ENCODE measurements at regions not wholly inside any gene's neighbourhood (a gene's known extent, or its start where the extent isn't known, plus 50 kb on each side); places are given as distances from the start of the nearest gene placed in this dataset.

DNA sequence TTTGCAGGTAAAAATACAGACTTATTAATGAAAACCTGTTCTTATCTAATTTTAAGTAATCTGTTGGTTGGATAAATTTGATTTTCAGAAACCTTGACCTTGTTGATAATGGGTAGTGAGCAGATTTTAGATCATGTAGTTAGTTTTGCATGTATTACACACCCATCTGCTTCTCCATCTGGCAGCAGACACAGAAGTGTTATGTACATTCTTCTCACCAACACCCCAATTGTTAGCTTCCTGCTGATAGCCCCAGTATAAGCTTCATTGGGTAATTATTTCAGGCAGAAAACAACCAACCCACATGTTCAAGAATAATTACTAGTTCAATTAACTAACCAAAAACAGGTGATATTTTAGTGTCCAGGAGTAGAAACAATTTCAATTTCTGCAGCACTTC is 1740.5 kb upstream of the AGA start:
- Mint-ChIP-seq H3K4me3 (ENCODE audit: low read depth) (no peak overlapping the region), H3K27ac (no peak overlapping the region), H3K27me3 (no peaks in the 10 kb centered on the region), H3K4me1 (ENCODE audit: low read depth) (no peaks in the 10 kb centered on the region), H3K36me3 (ENCODE audit: insufficient read depth) (no peaks in the 10 kb centered on the region), H3K9me3 (ENCODE audit: low read depth) (peaks cover 1% of the 10 kb centered on the region)
- no peak for DNase-seq (ENCODE audit: low spot score, unreplicated experiment)
- TF ChIP-seq, protein P1, sequence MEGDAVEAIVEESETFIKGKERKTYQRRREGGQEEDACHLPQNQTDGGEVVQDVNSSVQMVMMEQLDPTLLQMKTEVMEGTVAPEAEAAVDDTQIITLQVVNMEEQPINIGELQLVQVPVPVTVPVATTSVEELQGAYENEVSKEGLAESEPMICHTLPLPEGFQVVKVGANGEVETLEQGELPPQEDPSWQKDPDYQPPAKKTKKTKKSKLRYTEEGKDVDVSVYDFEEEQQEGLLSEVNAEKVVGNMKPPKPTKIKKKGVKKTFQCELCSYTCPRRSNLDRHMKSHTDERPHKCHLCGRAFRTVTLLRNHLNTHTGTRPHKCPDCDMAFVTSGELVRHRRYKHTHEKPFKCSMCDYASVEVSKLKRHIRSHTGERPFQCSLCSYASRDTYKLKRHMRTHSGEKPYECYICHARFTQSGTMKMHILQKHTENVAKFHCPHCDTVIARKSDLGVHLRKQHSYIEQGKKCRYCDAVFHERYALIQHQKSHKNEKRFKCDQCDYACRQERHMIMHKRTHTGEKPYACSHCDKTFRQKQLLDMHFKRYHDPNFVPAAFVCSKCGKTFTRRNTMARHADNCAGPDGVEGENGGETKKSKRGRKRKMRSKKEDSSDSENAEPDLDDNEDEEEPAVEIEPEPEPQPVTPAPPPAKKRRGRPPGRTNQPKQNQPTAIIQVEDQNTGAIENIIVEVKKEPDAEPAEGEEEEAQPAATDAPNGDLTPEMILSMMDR (IDR thresholded peaks at IDR 0.05; ENCODE audit: unreplicated experiment) = no peak

DNA sequence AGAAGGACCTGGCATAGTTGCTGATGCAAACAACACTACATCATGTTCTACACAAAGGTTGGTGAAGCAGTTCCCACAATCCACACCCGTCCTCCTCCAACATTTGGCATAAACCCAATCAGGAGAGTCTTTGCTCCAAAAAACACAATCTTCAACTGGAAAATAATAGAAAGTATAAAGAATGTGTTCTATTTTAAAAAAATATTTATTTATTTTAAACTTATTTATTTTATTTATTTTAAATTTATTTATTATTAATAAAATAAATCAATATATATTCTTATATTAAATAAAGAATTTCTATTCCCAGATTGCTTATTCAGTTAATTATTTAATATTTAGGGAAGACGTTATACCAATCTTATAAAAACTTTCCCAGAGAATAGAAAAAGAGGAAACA is 1753.7 kb upstream of the AGA start:
- H3K36me3 Mint-ChIP-seq (ENCODE audit: insufficient read depth) = no peaks in the 10 kb centered on the region
- no peak overlapping the region for H3K27ac Mint-ChIP-seq
- H3K4me1 Mint-ChIP-seq (ENCODE audit: low read depth) = no peaks in the 10 kb centered on the region
- no peak for DNase-seq (ENCODE audit: low spot score, unreplicated experiment)
- TF ChIP-seq, protein P1 (IDR thresholded peaks at IDR 0.05; ENCODE audit: unreplicated experiment) = no peak
- no peaks in the 10 kb centered on the region for H3K27me3 Mint-ChIP-seq
- H3K4me3 Mint-ChIP-seq (ENCODE audit: low read depth) = no peak overlapping the region
- no peaks in the 10 kb centered on the region for H3K9me3 Mint-ChIP-seq (ENCODE audit: low read depth)

DNA sequence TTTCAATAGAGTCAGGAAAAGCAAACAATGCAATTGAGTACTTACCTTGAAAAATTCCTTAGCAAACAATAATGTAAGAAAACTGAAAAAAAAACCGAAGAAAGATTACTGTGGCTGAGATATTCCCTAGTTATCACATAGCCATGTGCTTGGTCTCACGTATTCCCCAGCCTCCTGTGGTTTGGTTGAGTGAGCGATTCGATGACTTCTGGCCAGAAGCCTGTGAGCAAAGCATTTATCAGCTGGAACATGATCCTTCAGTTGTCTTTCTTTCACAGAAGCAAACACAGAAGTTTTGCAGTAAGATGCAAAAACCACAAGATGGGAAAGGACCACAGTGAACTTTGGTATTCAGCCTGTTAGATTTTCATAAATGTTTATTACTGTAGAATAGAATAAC is 1754.3 kb upstream of the AGA start:
- Mint-ChIP-seq H3K27ac (no peak overlapping the region), H3K4me1 (ENCODE audit: low read depth) (no peaks in the 10 kb centered on the region), H3K9me3 (ENCODE audit: low read depth) (no peaks in the 10 kb centered on the region), H3K4me3 (ENCODE audit: low read depth) (no peak overlapping the region), H3K36me3 (ENCODE audit: insufficient read depth) (no peaks in the 10 kb centered on the region), H3K27me3 (no peaks in the 10 kb centered on the region)
- TF ChIP-seq, protein P1 (IDR thresholded peaks at IDR 0.05; ENCODE audit: unreplicated experiment) = no peak
- DNase-seq (ENCODE audit: low spot score, unreplicated experiment) = no peak

DNA sequence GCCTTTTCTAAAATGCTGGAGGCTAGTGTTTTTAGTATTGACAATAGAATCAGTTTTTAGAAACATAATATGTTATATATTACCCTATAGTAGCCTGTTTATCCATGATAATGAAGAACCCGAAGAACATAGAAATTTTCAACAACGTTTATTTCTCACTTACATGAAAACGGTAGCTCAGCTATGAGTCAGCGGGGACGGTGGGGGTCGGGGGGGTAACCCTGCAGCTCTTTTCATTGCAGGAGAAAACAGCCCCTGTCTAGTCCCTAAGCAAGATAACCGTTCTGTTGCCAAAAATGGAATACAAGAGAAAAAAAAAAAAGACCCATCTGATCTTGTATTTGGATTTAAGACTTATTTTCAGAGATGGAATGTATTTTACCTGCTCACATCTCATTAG is 1758.4 kb upstream of the AGA start:
- H3K4me3 Mint-ChIP-seq (ENCODE audit: low read depth) = no peak overlapping the region
- no peak for DNase-seq (ENCODE audit: low spot score, unreplicated experiment)

DNA sequence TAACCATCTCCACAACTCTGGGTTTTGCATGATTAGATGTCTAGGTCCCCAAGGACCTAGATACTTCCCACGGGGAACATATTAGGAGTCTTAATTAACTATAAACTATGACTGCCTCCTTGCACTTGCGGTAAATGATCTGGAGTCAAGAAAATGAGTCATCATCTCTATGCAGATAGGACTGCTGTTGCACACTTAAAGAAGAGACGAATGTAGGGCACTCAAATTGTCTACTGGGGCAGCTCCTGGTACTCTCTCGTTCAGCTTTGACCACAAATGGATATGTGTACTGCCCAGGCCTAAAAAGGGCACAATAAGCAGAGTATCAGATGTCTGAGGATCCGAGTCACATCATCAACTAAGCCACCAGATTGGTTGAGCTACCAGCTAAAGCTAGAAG is 1783.4 kb upstream of the AGA start:
- TF ChIP-seq, protein P1 (IDR thresholded peaks at IDR 0.05; ENCODE audit: unreplicated experiment) = no peak
- Mint-ChIP-seq H3K36me3 (ENCODE audit: insufficient read depth) (no peaks in the 10 kb centered on the region), H3K27me3 (no peaks in the 10 kb centered on the region), H3K9me3 (ENCODE audit: low read depth) (no peaks in the 10 kb centered on the region), H3K4me1 (ENCODE audit: low read depth) (no peaks in the 10 kb centered on the region), H3K4me3 (ENCODE audit: low read depth) (no peak overlapping the region), H3K27ac (no peak overlapping the region)
- no peak for DNase-seq (ENCODE audit: low spot score, unreplicated experiment)

More for the DNA sequence above, 1758.4 kb upstream of the AGA start:
- TF ChIP-seq, protein P1 (IDR thresholded peaks at IDR 0.05; ENCODE audit: unreplicated experiment) = no peak
- Mint-ChIP-seq H3K36me3 (ENCODE audit: insufficient read depth) (no peaks in the 10 kb centered on the region), H3K27ac (no peak overlapping the region), H3K9me3 (ENCODE audit: low read depth) (no peaks in the 10 kb centered on the region), H3K27me3 (no peaks in the 10 kb centered on the region), H3K4me1 (ENCODE audit: low read depth) (no peaks in the 10 kb centered on the region)
